ENCODE measurements at regions not wholly inside any gene's neighbourhood (a gene's known extent, or its start where the extent isn't known, plus 50 kb on each side); places are given as distances from the start of the nearest gene placed in this dataset.

- TF ChIP-seq CTCF (IDR thresholded peaks at IDR 0.05 in 4 of 5, conservative IDR thresholded peaks at IDR 0.05 in 1 of 5) (no peak), POLR2A (IDR thresholded peaks at IDR 0.05) (no peak)
These were observed 75.6 kb downstream of the VEGFA start for GRCh38 chr6:43845646-43846045.
